Caki2 (cell line): ENCODE measurements at regions not wholly inside any gene's neighbourhood (a gene's known extent, or its start where the extent isn't known, plus 50 kb on each side); places are given as distances from the start of the nearest gene placed in this dataset.

Source experiments
- DNase-seq: peaks from one replicate; pipeline ENCODE4 v3.0.0-alpha.2; 2015; ENCODE audit warnings: low read depth
- in situ Hi-C: cut with HindIII; loops from 2 replicates; pipeline ENCODE4 v1.10.0; 2016; ENCODE audit warnings: low sequenced_read_pairs, low pct_unique_long_range_greater_than_20kb, mixed read lengths

GRCh38 chr19:30136611-30137195 lies 194.7 kb downstream of the URI1 start:
- in situ Hi-C loops, result no loop called here
- no peak for DNase-seq

GRCh38 chr19:30137747-30138146 lies 195.7 kb downstream of the URI1 start:
- DNase-seq, result no peak
- in situ Hi-C loops, result no loop called here

GRCh38 chr19:30144242-30144758 lies 202.3 kb downstream of the URI1 start:
- in situ Hi-C loops, result no loop called here

GRCh38 chr19:30144802-30145201 lies 202.8 kb downstream of the URI1 start:
- in situ Hi-C loops, result no loop called here
- DNase-seq, result no peak

More at GRCh38 chr19:30144242-30144758, 202.3 kb downstream of the URI1 start:
- no peak for DNase-seq

- in situ Hi-C loops, result no loop called here
- DNase-seq, result no peak
Measured at GRCh38 chr19:30145467-30145866, 203.4 kb downstream of the URI1 start.

GRCh38 chr19:30146346-30146745 lies 204.3 kb downstream of the URI1 start:
- no peak for DNase-seq
- in situ Hi-C loops, result no loop called here

- in situ Hi-C loops, result no loop called here
- no peak for DNase-seq
Measured at GRCh38 chr19:30148039-30148790, 206.2 kb downstream of the URI1 start.

- in situ Hi-C loops, result no loop called here
- DNase-seq, result no peak
Measured at GRCh38 chr19:30148803-30149202, 206.8 kb downstream of the URI1 start.

- in situ Hi-C loops, result no loop called here
- DNase-seq, result no peak
Measured at GRCh38 chr19:30149300-30149699, 207.3 kb downstream of the URI1 start.

GRCh38 chr19:30150626-30151025 lies 208.6 kb downstream of the URI1 start:
- in situ Hi-C loops, result no loop called here
- no peak for DNase-seq

- in situ Hi-C loops, result no loop called here
- DNase-seq, result no peak
Measured at GRCh38 chr19:30151081-30151480, 209.0 kb downstream of the URI1 start.

- DNase-seq, result no peak
- in situ Hi-C loops, result no loop called here
Measured at GRCh38 chr19:30152510-30153291, 210.7 kb downstream of the URI1 start.

GRCh38 chr19:30153326-30154210 lies 211.5 kb downstream of the URI1 start:
- DNase-seq, result no peak
- in situ Hi-C loops, result no loop called here

GRCh38 chr19:30154410-30154809 lies 212.4 kb downstream of the URI1 start:
- in situ Hi-C loops, result no loop called here

GRCh38 chr19:30155381-30156200 lies 213.6 kb downstream of the URI1 start:
- no peak for DNase-seq
- in situ Hi-C loops, result no loop called here

More at GRCh38 chr19:30154410-30154809, 212.4 kb downstream of the URI1 start:
- no peak for DNase-seq

- in situ Hi-C loops, result no loop called here
- DNase-seq, result no peak
Measured at GRCh38 chr19:30156646-30157045, 214.6 kb downstream of the URI1 start.

GRCh38 chr19:30158067-30158892 lies 213.9 kb upstream of the ZNF536 start:
- in situ Hi-C loops, result no loop called here
- DNase-seq, result no peak
